ENCODE measurements at regions not wholly inside any gene's neighbourhood (a gene's known extent, or its start where the extent isn't known, plus 50 kb on each side); places are given as distances from the start of the nearest gene placed in this dataset.

DNA sequence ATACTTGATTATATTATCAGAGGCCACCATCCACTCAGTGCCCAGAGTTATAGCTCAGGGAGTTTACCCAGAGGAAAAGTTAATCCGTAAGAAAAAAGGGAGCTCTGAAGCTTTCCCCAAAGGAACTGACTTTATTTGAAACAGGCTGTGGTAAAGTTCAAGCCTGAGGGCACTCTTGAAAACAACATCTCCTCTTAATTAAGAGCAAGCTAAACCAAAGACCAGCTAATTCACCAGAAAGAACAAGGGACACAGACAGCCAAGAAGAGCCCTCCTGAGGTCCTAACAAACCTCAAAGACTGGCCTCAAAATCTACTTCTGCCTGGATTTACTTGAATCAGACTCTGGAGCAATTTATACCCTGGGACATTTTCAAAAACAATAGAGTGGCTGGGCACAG is 159.6 kb upstream of the CHST15 start:
- no peak overlapping the region for H4K91ac ChIP-seq (ENCODE audit: insufficient read length, low read depth, low read length)
- H3K9me3 ChIP-seq (ENCODE audit: control insufficient read depth, low read depth, low read length): no peaks in the 10 kb centered on the region
- H3K4ac ChIP-seq (ENCODE audit: low read depth, low read length): no peak overlapping the region
- no peak overlapping the region for H2AK5ac ChIP-seq (ENCODE audit: insufficient read length, low read length)
- H2BK120ac ChIP-seq (ENCODE audit: low read depth, low read length, poor library complexity, severe bottlenecking): no peak overlapping the region
- no peak overlapping the region for H3K14ac ChIP-seq (ENCODE audit: insufficient read depth, low read length)
- H3K18ac ChIP-seq (ENCODE audit: insufficient read length, low read depth, low read length): no peak overlapping the region
- H2AFZ ChIP-seq (ENCODE audit: low read length): no peak overlapping the region
- H2BK12ac ChIP-seq (ENCODE audit: insufficient read length, low read depth, low read length): no peak overlapping the region
- Mint-ChIP-seq H3K27ac (peak overlapping the region in 2 of 3 experiments; percentile 41 to 42; a peak in 2 of 7 replicates), H3K4me3 (no peak overlapping the region), H3K9me3 (peaks cover 10 to 13% of the 10 kb centered on the region in 2 experiments; a peak in 4 of 5 replicates), H3K36me3 (ENCODE audit: insufficient read depth in 1 of 3, low read depth in 3 of 3) (peaks cover 0 to 6% (median 3%) of the 10 kb centered on the region in 3 experiments; a peak in 4 of 7 replicates), H3K27me3 (ENCODE audit: low read depth) (peaks cover 7% of the 10 kb centered on the region), H3K4me1 (0 out of 4 replicates have a peak, but pooled peaks cover 0 to 2% of the 10 kb centered on the region in 2 experiments)
- H4K5ac ChIP-seq (ENCODE audit: insufficient read length, low read depth, low read length): no peak overlapping the region
- no peaks in the 10 kb centered on the region for H3K79me1 ChIP-seq (ENCODE audit: insufficient read depth, low read depth, low read length, poor library complexity, severe bottlenecking)
- H4K20me1 ChIP-seq (ENCODE audit: control insufficient read depth, insufficient read depth, insufficient read length): no peaks in the 10 kb centered on the region
- H3K27ac ChIP-seq (ENCODE audit: insufficient read length, low read depth, low read length): no peak overlapping the region
- H3K23me2 ChIP-seq (ENCODE audit: insufficient read length, low read depth, low read length, poor library complexity, severe bottlenecking): no peaks in the 10 kb centered on the region
- no CpG with 5 or more reads among the region's 1 CpG for WGBS (ENCODE audit: extremely low coverage, insufficient read length, low lambda C conversion rate)
- H2BK5ac ChIP-seq (ENCODE audit: insufficient read length, low read length): no peak overlapping the region
- no peak overlapping the region for H3K9ac ChIP-seq (ENCODE audit: extremely low read depth, insufficient read length, low read length)
- no peak overlapping the region for H3K56ac ChIP-seq (ENCODE audit: insufficient read length, low read depth, low read length)
- no peaks in the 10 kb centered on the region for H3K4me1 ChIP-seq (ENCODE audit: insufficient read depth, low read length)
- no peak overlapping the region for H3K23ac ChIP-seq (ENCODE audit: insufficient read length, low read depth, low read length)
- no peaks in the 10 kb centered on the region; the same call in 1 of the 2 replicates for H3K79me2 ChIP-seq (ENCODE audit: insufficient read depth, low read length)
- TF ChIP-seq, protein P1, sequence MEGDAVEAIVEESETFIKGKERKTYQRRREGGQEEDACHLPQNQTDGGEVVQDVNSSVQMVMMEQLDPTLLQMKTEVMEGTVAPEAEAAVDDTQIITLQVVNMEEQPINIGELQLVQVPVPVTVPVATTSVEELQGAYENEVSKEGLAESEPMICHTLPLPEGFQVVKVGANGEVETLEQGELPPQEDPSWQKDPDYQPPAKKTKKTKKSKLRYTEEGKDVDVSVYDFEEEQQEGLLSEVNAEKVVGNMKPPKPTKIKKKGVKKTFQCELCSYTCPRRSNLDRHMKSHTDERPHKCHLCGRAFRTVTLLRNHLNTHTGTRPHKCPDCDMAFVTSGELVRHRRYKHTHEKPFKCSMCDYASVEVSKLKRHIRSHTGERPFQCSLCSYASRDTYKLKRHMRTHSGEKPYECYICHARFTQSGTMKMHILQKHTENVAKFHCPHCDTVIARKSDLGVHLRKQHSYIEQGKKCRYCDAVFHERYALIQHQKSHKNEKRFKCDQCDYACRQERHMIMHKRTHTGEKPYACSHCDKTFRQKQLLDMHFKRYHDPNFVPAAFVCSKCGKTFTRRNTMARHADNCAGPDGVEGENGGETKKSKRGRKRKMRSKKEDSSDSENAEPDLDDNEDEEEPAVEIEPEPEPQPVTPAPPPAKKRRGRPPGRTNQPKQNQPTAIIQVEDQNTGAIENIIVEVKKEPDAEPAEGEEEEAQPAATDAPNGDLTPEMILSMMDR (conservative IDR thresholded peaks at IDR 0.05): no peak
- no peak overlapping the region for H2BK20ac ChIP-seq (ENCODE audit: low read depth, low read length, poor library complexity, severe bottlenecking)
- no peak for DNase-seq
- H3K27me3 ChIP-seq (ENCODE audit: insufficient read depth, low read length): no peaks in the 10 kb centered on the region
- H3T11ph ChIP-seq (ENCODE audit: low read length): no peak overlapping the region
- H3K4me2 ChIP-seq (ENCODE audit: insufficient read depth, insufficient read length, low read length): no peak overlapping the region
- no peak overlapping the region for H4K8ac ChIP-seq (replicated peaks; ENCODE audit: insufficient read length, low read depth, low read length)
- H2BK15ac ChIP-seq (ENCODE audit: low read depth, low read length): no peak overlapping the region
